ENCODE measurements at regions not wholly inside any gene's neighbourhood (a gene's known extent, or its start where the extent isn't known, plus 50 kb on each side); places are given as distances from the start of the nearest gene placed in this dataset.

GRCh38 chr15:37362414-37362813, 262.1 kb upstream of the MEIS2 start:
- 93% methylated on average over 3 of the region's 3 CpGs for WGBS

GRCh38 chr15:37368961-37369360, 268.6 kb upstream of the MEIS2 start:
- no peak for DNase-seq (ENCODE audit: low spot score)
- H3K27ac ChIP-seq (ENCODE audit: low read depth in 1 of 2, low read length in 2 of 2) = no peak overlapping the region
- H3K4me3 ChIP-seq (ENCODE audit: low read depth in 1 of 3, low read length in 3 of 3) = no peak overlapping the region
- no peaks in the 10 kb centered on the region for H3K27me3 ChIP-seq (ENCODE audit: control insufficient read depth in 4 of 4, insufficient read depth in 4 of 4, low read length in 3 of 4)
- 81% methylated on average over 4 of the region's 4 CpGs for WGBS
- no peak overlapping the region for H3K9ac ChIP-seq (ENCODE audit: low read depth in 1 of 2, low read length in 2 of 2)
- no peaks in the 10 kb centered on the region for H3K36me3 ChIP-seq (ENCODE audit: control insufficient read depth in 4 of 4, insufficient read depth in 3 of 4, low read depth in 1 of 4, low read length in 3 of 4)
- TF ChIP-seq RAD21 (IDR thresholded peaks at IDR 0.05) (no peak), SP1 (IDR thresholded peaks at IDR 0.05) (no peak), REST (IDR thresholded peaks at IDR 0.05) (no peak), EGR1 (IDR thresholded peaks at IDR 0.05; ENCODE audit: low read depth in 2 of 2) (no peak), HNF4G (IDR thresholded peaks at IDR 0.05) (no peak), YY1 (IDR thresholded peaks at IDR 0.05) (no peak), RXRA (IDR thresholded peaks at IDR 0.05) (no peak), MAX (IDR thresholded peaks at IDR 0.05) (no peak), JUND (IDR thresholded peaks at IDR 0.05) (no peak), NR2F2 (IDR thresholded peaks at IDR 0.05) (no peak), FOXA1 (IDR thresholded peaks at IDR 0.05) (no peak)
- no peaks in the 10 kb centered on the region for H3K9me3 ChIP-seq (ENCODE audit: control insufficient read depth in 4 of 4, low read length in 3 of 4)
- H3K4me1 ChIP-seq (ENCODE audit: control insufficient read depth in 4 of 4, insufficient read depth in 4 of 4, low read length in 3 of 4) = no peaks in the 10 kb centered on the region

More at GRCh38 chr15:37362414-37362813, 262.1 kb upstream of the MEIS2 start:
- Histone ChIP-seq H3K27ac (ENCODE audit: low read depth in 1 of 2, low read length in 2 of 2) (no peak overlapping the region), H3K4me1 (ENCODE audit: control insufficient read depth in 4 of 4, insufficient read depth in 4 of 4, low read length in 3 of 4) (no peaks in the 10 kb centered on the region), H3K36me3 (ENCODE audit: control insufficient read depth in 4 of 4, insufficient read depth in 3 of 4, low read depth in 1 of 4, low read length in 3 of 4) (no peaks in the 10 kb centered on the region), H3K27me3 (ENCODE audit: control insufficient read depth in 4 of 4, insufficient read depth in 4 of 4, low read length in 3 of 4) (no peaks in the 10 kb centered on the region), H3K9ac (ENCODE audit: low read depth in 1 of 2, low read length in 2 of 2) (no peak overlapping the region), H3K9me3 (ENCODE audit: control insufficient read depth in 4 of 4, low read length in 3 of 4) (no peaks in the 10 kb centered on the region), H3K4me3 (ENCODE audit: low read depth in 1 of 3, low read length in 3 of 3) (no peak overlapping the region)
- TF ChIP-seq MAX (IDR thresholded peaks at IDR 0.05) = no peak
- no peak for TF ChIP-seq RXRA (IDR thresholded peaks at IDR 0.05)
- no peak for TF ChIP-seq FOXA1 (IDR thresholded peaks at IDR 0.05)
- TF ChIP-seq CTCF (IDR thresholded peaks at IDR 0.05; ENCODE audit: low read depth, low read length, missing input control) = no peak
- TF ChIP-seq EGR1 (IDR thresholded peaks at IDR 0.05; ENCODE audit: low read depth in 2 of 2) = no peak
- no peak for TF ChIP-seq YY1 (IDR thresholded peaks at IDR 0.05)
- TF ChIP-seq TAF1 (conservative IDR thresholded peaks at IDR 0.05) = no peak
- TF ChIP-seq NR2F2 (IDR thresholded peaks at IDR 0.05) = no peak
- no peak for TF ChIP-seq HNF4G (IDR thresholded peaks at IDR 0.05)
- TF ChIP-seq JUND (IDR thresholded peaks at IDR 0.05) = no peak
- TF ChIP-seq RAD21 (IDR thresholded peaks at IDR 0.05) = no peak
- DNase-seq (ENCODE audit: low spot score) = no peak

Data from liver (tissue), 8 donors.